HG03457 (cell line): ENCODE measurements at regions not wholly inside any gene's neighbourhood (a gene's known extent, or its start where the extent isn't known, plus 50 kb on each side); places are given as distances from the start of the nearest gene placed in this dataset.

ENCODE experiments used
- ATAC-seq: cut with Tn5 transposase; IDR thresholded peaks from one replicate; pipeline ENCODE4 v1.9.1; 2021; ENCODE audit warnings: moderate number of reproducible peaks; ENCODE audit not compliant: unreplicated experiment

DNA sequence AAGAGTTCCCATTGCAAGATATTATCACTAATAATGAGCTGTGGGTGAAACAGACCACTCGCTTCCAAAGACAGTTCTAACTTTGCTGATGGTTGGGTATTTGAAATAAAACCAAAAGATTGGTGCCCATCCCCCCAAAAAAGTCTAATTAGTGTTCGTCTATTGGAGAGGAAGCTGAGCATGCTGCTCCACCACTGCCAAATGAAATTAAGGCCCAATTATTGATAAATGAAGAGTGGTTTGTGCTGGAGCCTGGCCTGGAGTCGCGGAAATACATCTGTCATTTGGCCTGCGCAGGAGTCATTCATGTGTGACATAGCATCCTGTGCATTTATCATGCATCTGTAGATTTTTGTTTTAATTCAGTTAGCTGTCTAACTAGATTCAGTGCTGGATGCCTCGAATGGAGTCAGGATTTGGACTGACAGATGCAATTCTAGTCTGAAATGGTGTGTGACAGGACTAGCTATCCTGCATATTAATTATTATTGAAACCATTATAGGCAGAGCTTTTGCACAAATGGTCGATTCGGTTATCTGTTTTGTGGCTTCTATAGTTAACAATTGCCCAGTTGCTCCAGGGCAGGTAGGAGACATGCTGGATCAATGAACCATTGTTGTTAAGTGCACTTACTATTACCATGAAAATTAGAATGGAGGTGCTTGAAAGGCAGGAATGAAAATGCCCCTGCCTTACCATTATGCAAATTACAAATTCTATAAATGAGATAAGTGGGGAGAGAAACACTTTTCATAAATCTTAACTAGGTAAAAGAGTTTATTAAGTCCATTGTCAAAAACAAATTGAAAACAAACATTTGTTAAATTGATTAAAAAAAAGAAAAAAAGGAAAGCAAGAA, 450.4 kb upstream of the TCF4 start:
- no peak for ATAC-seq

- ATAC-seq = no peak
Measured at GRCh38 chr18:56036741-56037140, 448.7 kb upstream of the TCF4 start.

DNA sequence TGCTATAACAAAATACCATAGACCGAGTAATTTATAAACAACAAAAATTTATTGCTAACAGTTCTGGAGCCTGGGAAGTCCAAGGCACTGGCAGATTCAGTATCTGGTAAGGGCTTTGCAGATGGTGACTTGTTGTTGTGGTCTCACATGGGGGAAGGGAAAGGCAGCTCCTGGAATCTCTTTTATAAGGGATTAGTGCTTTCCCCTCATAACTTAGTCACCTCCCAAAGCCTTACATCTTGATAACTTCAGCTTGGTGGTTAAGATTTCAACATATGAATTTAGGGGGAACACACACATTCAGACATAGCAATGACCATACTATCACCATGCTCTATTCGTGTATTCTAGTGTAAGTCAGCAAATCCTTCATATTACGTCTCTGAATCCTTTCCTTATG, 447.6 kb upstream of the TCF4 start:
- no peak for ATAC-seq

GRCh38 chr18:56034949-56035348, 447.0 kb upstream of the TCF4 start:
- ATAC-seq = no peak

DNA sequence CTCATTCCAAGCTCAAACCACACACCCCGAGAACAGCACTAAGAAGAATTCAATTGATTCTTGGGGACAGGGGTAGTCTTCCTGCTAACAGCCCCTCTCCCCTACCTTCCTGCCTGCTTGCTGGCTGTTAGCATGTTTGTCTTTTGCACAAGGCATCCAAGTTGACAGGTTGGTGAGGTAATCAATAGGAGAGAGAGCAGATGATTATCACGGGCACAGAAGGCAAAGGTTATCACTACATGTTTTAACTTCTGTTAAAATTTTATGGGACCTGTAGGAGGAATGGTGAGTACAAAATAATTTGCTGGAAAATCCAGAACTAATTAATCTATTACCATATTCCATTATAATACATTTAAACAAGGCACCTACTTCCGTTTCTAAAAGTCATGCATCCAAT, 442.1 kb upstream of the TCF4 start:
- ATAC-seq = no peak

- no peak for ATAC-seq
Measured at GRCh38 chr18:56028514-56028913, 440.5 kb upstream of the TCF4 start.

DNA sequence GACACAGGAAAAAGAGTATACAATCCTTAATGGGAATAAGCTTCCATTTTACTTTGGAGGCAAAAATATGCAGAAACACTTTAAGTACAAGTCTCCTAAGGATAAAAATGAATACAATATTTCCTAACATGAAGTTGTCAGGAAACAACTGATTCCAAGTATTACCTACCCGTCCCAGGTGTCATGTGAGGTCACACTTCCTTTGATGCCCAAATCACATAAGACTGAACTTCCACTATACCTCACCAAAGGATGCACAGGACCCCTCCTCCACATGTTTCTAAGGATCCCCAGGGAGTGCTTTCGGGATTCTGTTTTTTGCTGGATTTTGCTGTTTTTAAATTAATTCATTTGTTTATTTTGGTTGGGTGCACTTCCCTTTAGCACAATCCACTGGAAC, 438.5 kb upstream of the TCF4 start:
- no peak for ATAC-seq

DNA sequence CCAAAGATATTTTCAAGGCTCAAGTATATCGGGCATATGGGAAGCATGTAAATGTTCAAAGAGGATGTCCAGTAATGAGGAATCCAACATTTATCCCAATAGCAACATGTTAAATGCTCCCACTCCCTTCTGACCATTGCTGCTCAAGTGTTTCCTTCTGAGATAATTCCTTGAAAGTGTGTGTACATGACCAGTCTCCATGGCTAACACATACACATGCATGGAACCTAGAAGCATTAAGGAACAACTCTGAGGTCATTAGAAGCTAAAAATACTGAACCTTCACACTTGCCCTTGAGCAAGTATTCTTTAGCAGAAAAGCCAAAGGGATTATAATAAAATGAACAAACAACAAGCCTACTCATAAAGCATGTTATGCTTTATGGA, 433.8 kb upstream of the TCF4 start:
- no peak for ATAC-seq

GRCh38 chr18:56021136-56021808, 433.3 kb upstream of the TCF4 start:
- no peak for ATAC-seq

DNA sequence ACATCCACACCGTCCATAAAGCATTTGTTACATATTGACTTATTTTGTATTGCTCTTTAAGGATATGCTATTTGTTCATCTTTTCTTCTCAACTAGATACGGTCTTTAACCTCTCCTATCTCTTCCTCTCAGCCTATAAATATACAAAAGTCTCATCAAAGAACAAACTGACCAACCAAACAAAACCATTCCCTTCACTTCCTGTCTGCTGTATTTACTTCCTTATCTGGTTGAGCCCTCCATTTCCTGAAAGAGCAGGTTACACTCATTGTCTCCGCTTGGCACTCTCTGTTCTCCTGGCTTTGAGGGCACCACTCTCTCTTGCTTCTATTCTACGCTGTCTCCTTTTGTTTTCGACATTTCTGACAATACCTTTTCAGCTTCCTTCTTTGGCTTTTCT, 431.9 kb upstream of the TCF4 start:
- ATAC-seq = no peak

GRCh38 chr18:56019156-56019555, 431.2 kb upstream of the TCF4 start:
- no peak for ATAC-seq

GRCh38 chr18:56009411-56009810, 421.4 kb upstream of the TCF4 start:
- no peak for ATAC-seq

DNA sequence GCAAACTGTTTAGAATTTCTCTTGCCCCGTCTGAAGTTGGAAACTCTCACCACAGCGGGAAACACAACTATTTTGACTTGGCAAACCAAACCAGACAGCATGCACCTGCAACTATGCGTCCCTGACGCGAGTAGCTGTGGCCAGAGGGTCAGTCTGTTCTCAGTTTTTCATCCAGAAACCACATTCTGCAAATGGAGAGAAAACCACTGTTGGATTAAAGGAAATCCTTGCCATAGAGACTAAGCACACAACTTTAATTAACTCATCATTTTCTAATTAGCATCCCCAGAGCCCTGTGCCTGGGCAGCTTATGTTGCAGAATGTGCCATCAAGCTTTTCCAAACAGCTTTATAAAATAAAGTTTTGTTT, 415.7 kb upstream of the TCF4 start:
- no peak for ATAC-seq

DNA sequence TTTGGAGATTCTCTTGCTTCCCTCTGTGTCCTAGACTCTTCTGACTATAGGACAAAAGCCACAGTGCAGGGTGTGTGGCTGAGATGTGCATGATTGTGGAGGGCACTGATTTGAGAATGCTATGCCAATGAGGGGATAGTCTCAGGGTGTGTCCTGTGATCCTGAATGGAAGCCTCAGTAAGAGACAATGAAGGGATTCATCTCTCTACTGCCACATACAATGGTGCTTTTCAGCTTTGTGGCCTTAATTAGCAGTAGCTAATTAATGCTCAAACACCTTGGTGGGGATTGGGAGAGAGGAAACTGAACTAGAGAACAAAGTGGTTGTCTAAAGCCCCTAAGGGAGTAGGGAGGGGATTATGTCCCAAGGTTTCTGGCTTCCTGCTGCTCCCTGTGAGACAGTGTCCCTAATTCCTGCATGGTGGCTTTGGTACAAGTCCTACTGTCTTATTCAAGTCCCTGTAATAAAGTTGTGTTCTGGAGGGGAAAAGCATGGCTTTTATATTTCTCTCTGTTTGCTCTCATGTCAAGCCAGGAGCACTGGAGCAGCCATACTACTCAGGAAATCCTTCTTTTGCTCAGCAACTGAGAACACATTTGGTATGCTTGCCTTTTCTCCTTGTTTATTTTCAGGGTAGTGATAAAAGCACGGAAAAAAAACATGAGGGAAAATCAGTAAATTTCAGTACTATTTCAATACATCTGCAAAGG, 415.2 kb upstream of the TCF4 start:
- no peak for ATAC-seq

- ATAC-seq = no peak
Measured at GRCh38 chr18:56001576-56001975, 413.6 kb upstream of the TCF4 start.

- ATAC-seq = no peak
Measured at GRCh38 chr18:56000041-56000440, 412.0 kb upstream of the TCF4 start.

DNA sequence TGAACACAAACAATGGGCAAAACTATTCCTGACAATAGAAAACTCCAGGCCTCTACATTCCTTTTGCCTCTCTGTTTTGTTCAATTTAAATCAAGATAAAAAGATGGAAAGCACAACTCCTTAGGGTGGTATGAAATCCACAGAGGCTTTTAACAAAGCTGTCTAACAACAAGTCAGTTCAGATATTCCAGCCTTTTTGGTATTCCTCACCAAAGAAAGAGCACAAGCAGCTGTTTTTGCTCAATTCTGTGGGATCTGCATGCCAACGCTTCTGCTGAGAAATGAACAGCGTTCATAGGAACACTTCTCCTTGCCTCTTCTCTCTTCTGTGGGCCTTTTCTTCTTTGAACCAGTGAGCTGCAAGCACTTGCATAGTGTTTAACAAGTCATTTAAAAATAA, 411.6 kb upstream of the TCF4 start:
- ATAC-seq = no peak

GRCh38 chr18:55998801-55999385, 410.9 kb upstream of the TCF4 start:
- no peak for ATAC-seq

DNA sequence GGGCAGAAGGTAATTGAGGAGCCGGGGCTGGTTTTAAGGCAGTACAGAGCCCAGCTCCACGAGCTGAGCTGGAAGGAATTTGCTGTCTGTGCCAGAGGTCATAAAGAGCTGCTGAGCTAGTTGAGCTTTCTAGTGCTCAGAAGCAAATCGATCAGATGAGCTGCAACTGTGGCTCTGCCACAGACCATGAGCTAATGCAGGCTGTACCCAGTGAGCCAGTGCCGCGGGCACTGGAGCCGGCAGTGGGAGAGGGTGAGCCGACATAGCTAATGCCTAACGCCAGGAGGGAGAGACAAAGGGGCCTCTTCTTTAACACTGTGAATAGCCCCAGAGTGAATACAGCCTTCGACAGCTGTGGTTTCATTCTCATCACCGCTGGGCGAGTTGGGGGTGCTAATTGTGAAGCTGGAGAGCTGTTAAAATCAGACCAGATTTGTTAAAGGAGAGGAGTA, 410.1 kb upstream of the TCF4 start:
- no peak for ATAC-seq

GRCh38 chr18:55997151-55997561, 409.2 kb upstream of the TCF4 start:
- peak; percentile 58 for ATAC-seq

DNA sequence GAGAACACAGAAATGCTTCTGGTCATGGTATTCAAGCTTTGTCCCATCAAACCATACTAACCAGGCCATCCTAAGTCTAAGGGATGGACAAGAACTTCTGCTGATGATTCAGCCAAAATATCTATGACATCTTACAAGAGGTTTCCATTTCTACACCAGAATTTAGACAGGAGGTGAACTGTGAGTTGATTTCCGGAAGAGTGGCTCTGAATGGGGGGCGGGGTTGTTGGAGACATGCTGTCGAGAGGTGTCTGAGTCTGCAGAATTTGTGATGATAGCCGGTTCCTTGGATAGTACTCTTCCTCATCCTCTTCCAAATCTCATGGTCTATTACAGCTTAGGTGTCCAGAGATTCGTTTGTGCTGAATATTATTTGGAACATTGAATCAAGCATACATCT, 408.7 kb upstream of the TCF4 start:
- ATAC-seq = no peak

DNA sequence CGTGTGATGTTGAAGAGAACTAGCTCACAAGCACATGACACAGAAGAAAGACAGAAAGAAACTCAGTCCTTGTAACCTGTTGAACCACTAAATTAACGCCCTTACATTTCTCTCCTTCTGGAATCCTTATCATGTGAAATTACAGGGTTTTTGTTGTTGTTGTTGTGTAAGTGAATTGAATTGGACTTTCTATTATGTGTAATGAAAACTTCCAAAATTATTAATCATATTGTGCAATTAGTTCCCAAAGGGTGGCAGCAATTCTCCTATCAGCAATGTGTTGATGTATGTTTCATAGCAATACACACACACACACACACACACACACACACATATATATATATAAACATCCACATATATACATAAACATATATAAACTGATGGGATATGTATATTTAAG, 402.2 kb upstream of the TCF4 start:
- no peak for ATAC-seq
